GM19463 (cell line): ENCODE measurements at regions not wholly inside any gene's neighbourhood (a gene's known extent, or its start where the extent isn't known, plus 50 kb on each side); places are given as distances from the start of the nearest gene placed in this dataset.
"Not testable (repeated sequence)": the region's sequence is repeated elsewhere in the genome, so short reads cannot be mapped to it uniquely, and the experiment has no call there.

Experiments
- ATAC-seq: cut with Tn5 transposase; IDR thresholded peaks from one replicate; pipeline ENCODE4 v1.9.1; 2021; ENCODE audit warnings: mild to moderate bottlenecking, moderate library complexity; ENCODE audit not compliant: unreplicated experiment

- ATAC-seq, result no peak
Measured at GRCh38 chrX:46178763-46179162, 366.5 kb downstream of the ZNF674 start.

GRCh38 chrX:46173159-46173558 lies 372.1 kb downstream of the ZNF674 start:
- no peak for ATAC-seq

GRCh38 chrX:46171457-46171856 lies 373.8 kb downstream of the ZNF674 start:
- not testable (repeated sequence) for ATAC-seq

GRCh38 chrX:46169808-46170207 lies 375.4 kb downstream of the ZNF674 start:
- no peak for ATAC-seq

- no peak for ATAC-seq
Measured at GRCh38 chrX:46168254-46168653, 377.0 kb downstream of the ZNF674 start.

GRCh38 chrX:46165866-46166265 lies 379.4 kb downstream of the ZNF674 start:
- ATAC-seq, result no peak

- no peak for ATAC-seq
Measured at GRCh38 chrX:46165411-46165810, 379.8 kb downstream of the ZNF674 start.

GRCh38 chrX:46152756-46153155 lies 392.5 kb downstream of the ZNF674 start:
- no peak for ATAC-seq

- ATAC-seq, result not testable (repeated sequence)
Measured at GRCh38 chrX:46151332-46151731, 393.9 kb downstream of the ZNF674 start.

GRCh38 chrX:46144566-46144965 lies 400.7 kb downstream of the ZNF674 start:
- ATAC-seq, result no peak

- no peak for ATAC-seq
Measured at GRCh38 chrX:46140272-46140671, 404.9 kb downstream of the ZNF674 start.

GRCh38 chrX:46130247-46130646 lies 415.0 kb downstream of the ZNF674 start:
- no peak for ATAC-seq

- no peak for ATAC-seq
Measured at GRCh38 chrX:46125111-46125510, 420.1 kb downstream of the ZNF674 start.

GRCh38 chrX:46117234-46117633 lies 428.0 kb downstream of the ZNF674 start:
- no peak for ATAC-seq

GRCh38 chrX:46087310-46087709 lies 457.9 kb downstream of the ZNF674 start:
- not testable (repeated sequence) for ATAC-seq

- ATAC-seq, result not testable (repeated sequence)
Measured at GRCh38 chrX:46080121-46080520, 465.1 kb downstream of the ZNF674 start.

GRCh38 chrX:46072791-46073190 lies 472.4 kb downstream of the ZNF674 start:
- ATAC-seq, result no peak

GRCh38 chrX:46072372-46072771 lies 472.8 kb downstream of the ZNF674 start:
- ATAC-seq, result no peak

GRCh38 chrX:46070421-46070820 lies 474.8 kb downstream of the ZNF674 start:
- ATAC-seq, result no peak

GRCh38 chrX:46059316-46059715 lies 485.9 kb downstream of the ZNF674 start:
- ATAC-seq, result no peak

GRCh38 chrX:46044486-46044885 lies 500.7 kb downstream of the ZNF674 start:
- no peak for ATAC-seq

- ATAC-seq, result no peak
Measured at GRCh38 chrX:46040001-46040400, 505.2 kb downstream of the ZNF674 start.

GRCh38 chrX:46039526-46039925 lies 505.7 kb downstream of the ZNF674 start:
- no peak for ATAC-seq

- ATAC-seq, result no peak
Measured at GRCh38 chrX:46036508-46036907, 508.7 kb downstream of the ZNF674 start.
